ENCODE measurements at regions not wholly inside any gene's neighbourhood (a gene's known extent, or its start where the extent isn't known, plus 50 kb on each side); places are given as distances from the start of the nearest gene placed in this dataset.

- TF ChIP-seq, protein P1, sequence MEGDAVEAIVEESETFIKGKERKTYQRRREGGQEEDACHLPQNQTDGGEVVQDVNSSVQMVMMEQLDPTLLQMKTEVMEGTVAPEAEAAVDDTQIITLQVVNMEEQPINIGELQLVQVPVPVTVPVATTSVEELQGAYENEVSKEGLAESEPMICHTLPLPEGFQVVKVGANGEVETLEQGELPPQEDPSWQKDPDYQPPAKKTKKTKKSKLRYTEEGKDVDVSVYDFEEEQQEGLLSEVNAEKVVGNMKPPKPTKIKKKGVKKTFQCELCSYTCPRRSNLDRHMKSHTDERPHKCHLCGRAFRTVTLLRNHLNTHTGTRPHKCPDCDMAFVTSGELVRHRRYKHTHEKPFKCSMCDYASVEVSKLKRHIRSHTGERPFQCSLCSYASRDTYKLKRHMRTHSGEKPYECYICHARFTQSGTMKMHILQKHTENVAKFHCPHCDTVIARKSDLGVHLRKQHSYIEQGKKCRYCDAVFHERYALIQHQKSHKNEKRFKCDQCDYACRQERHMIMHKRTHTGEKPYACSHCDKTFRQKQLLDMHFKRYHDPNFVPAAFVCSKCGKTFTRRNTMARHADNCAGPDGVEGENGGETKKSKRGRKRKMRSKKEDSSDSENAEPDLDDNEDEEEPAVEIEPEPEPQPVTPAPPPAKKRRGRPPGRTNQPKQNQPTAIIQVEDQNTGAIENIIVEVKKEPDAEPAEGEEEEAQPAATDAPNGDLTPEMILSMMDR (IDR thresholded peaks at IDR 0.05), result no peak
- no peak for TF ChIP-seq EP300 (IDR thresholded peaks at IDR 0.05)
- TF ChIP-seq POLR2A (IDR thresholded peaks at IDR 0.05), result no peak
These were observed 267.6 kb upstream of the ID4 start for GRCh38 chr6:19569563-19569962.

Measured in sigmoid colon (tissue), 4 donors.